HepG2 (cell line): ENCODE measurements at regions not wholly inside any gene's neighbourhood (a gene's known extent, or its start where the extent isn't known, plus 50 kb on each side); places are given as distances from the start of the nearest gene placed in this dataset.

Experiments
- ATAC-seq: fragments of 200-7000 bp; cut with Tn5 transposase; 3 replicates; pipeline ENCODE4 v1.9.1; 2020; ENCODE audit warnings: mild to moderate bottlenecking, moderate library complexity
- BruUV-seq: library from RNA; stranded (reverse); fragments of 400-500 nt; replicated peaks from 2 replicates; lab custom pipeline; 2021; lab: Mats Ljungman, UMichigan
- CTCF ChIA-PET: fragments of 300-600 bp; formaldehyde crosslinking; extraction: SDS; loops from one replicate; lab custom pipeline; 2021; ENCODE audit warnings: low total read pairs, inconsistent platforms, low intra/inter-chr PET ratio; lab: Yijun Ruan, JAX
- POLR2A ChIA-PET: fragments of 350-600 bp; sonication (Branson Sonifier 250); formaldehyde crosslinking; loops from one replicate; lab custom pipeline; 2020; ENCODE audit warnings: antibody characterized with exemption, inconsistent platforms; lab: Yijun Ruan, JAX
- DNase-seq: peaks from one replicate; pipeline ENCODE4 v3.0.0-alpha.2; 2015; ENCODE audit warnings: low spot score
- FAIRE-seq: peaks from 3 replicates; lab custom pipeline; 2011; peaks lifted over from hg19 to GRCh38; lab: Jason Lieb, UNC
- H2AFZ ChIP-seq: one replicate; pipeline ENCODE4 v1.6.1; 2011; ENCODE audit warnings: low read length, inconsistent platforms
- H3K27ac ChIP-seq: fragments of 300-600 bp; 3 replicates; pipeline ENCODE4 v1.8.0; 2011; ENCODE audit warnings: mixed run types, mild to moderate bottlenecking, mixed read lengths, low read length, inconsistent platforms; ENCODE audit not compliant: insufficient read depth; ENCODE audit errors: extremely low read length
- H3K27me3 ChIP-seq, 2 experiments: fragments of 200-600 bp in 1 of 2; 2 replicates in 1 of 2; 3 replicates in 1 of 2; pipeline versions ENCODE4 v1.6.0 to v1.8.0; 2011; ENCODE audit warnings: low read length in 2 of 2, mild to moderate bottlenecking in 2 of 2, moderate library complexity in 2 of 2, inconsistent platforms in 1 of 2; ENCODE audit not compliant: insufficient read depth in 2 of 2, control insufficient read depth in 1 of 2
- H3K36me3 ChIP-seq, 2 experiments: fragments of 200-600 bp in 1 of 2; replicated peaks in 1 of 2; 2 replicates in 1 of 2; 3 replicates in 1 of 2; pipeline versions ENCODE4 v1.5.1 to v1.8.0; 2011; ENCODE audit warnings: low read length in 2 of 2, inconsistent platforms in 1 of 2; ENCODE audit not compliant: insufficient read depth in 2 of 2, control insufficient read depth in 1 of 2
- H3K4me1 ChIP-seq: 2 replicates; pipeline ENCODE4 v1.5.1; 2012; ENCODE audit warnings: low read length, inconsistent platforms; ENCODE audit not compliant: insufficient read depth
- H3K4me2 ChIP-seq: 2 replicates; pipeline ENCODE4 v1.6.0; 2011; ENCODE audit warnings: low read depth, low read length, inconsistent platforms
- H3K4me3 ChIP-seq, 3 experiments: fragments of 200-600 bp in 1 of 3; sonication (generic), shearing (Covaris generic) in 1 of 3; replicated peaks in 1 of 3; 2 replicates each; pipeline ENCODE4 v1.5.1; 2011 to 2016; ENCODE audit warnings: low read length in 3 of 3, inconsistent platforms in 2 of 3, low read depth in 2 of 3, mild to moderate bottlenecking in 2 of 3, control low read depth in 1 of 3, mixed read lengths in 1 of 3; ENCODE audit not compliant: insufficient read depth in 1 of 3
- H3K79me2 ChIP-seq: one replicate; pipeline ENCODE4 v1.6.1; 2011; ENCODE audit warnings: low read length, inconsistent platforms; ENCODE audit not compliant: insufficient read depth
- H3K9ac ChIP-seq: 2 replicates; pipeline ENCODE4 v1.6.0; 2011; ENCODE audit warnings: mild to moderate bottlenecking, low read depth, low read length, inconsistent platforms; ENCODE audit not compliant: insufficient read depth
- H3K9me3 ChIP-seq: 2 replicates; pipeline ENCODE4 v1.5.1; 2012; ENCODE audit warnings: mild to moderate bottlenecking, low read length
- H4K20me1 ChIP-seq: 2 replicates; pipeline ENCODE4 v1.6.0; 2011; ENCODE audit warnings: inconsistent platforms, mild to moderate bottlenecking, low read length, moderate library complexity; ENCODE audit not compliant: insufficient read depth
- CAMTA2 ChIP-seq: sonication (generic); formaldehyde crosslinking; IDR thresholded peaks from 2 replicates; pipeline ENCODE4 v1.4.0; 2020; ENCODE audit warnings: mild to moderate bottlenecking, missing genetic modification reagents, borderline replicate concordance
- GMEB2 ChIP-seq: IDR thresholded peaks from 2 replicates; pipeline ENCODE4 v1.6.1; 2016; ENCODE audit warnings: missing biosample characterization, missing genetic modification reagents, low read depth
- HOXA5 ChIP-seq: sonication (generic); formaldehyde crosslinking; IDR thresholded peaks from 2 replicates; pipeline ENCODE4 v1.4.0; 2020; ENCODE audit warnings: missing genetic modification reagents
- IKZF4 ChIP-seq: sonication (generic); formaldehyde crosslinking; IDR thresholded peaks from 2 replicates; pipeline ENCODE4 v1.5.1; 2020; ENCODE audit warnings: borderline replicate concordance, mild to moderate bottlenecking, low read depth, missing genetic modification reagents; ENCODE audit errors: not compliant biosample characterization
- NR2C2 ChIP-seq: sonication (generic); formaldehyde crosslinking; IDR thresholded peaks from 2 replicates; pipeline ENCODE4 v1.4.0; 2020; ENCODE audit warnings: missing genetic modification reagents, mild to moderate bottlenecking, moderate library complexity, borderline replicate concordance
- SALL1 ChIP-seq: sonication (generic); formaldehyde crosslinking; IDR thresholded peaks from 2 replicates; pipeline ENCODE4 v1.8.0; 2022; ENCODE audit warnings: mild to moderate bottlenecking, missing genetic modification reagents
- U2AF1 ChIP-seq: fragments of 200-400 bp; formaldehyde crosslinking; optimal IDR thresholded peaks from 2 replicates; pipeline ENCODE3; 2017; ENCODE audit warnings: mild to moderate bottlenecking, low read depth, low read length
- ZNF367 ChIP-seq: sonication (generic); formaldehyde crosslinking; IDR thresholded peaks from 2 replicates; pipeline ENCODE4 v1.4.0; 2020; ENCODE audit warnings: missing genetic modification reagents, borderline replicate concordance
- ZNF776 ChIP-seq: sonication (generic); formaldehyde crosslinking; IDR thresholded peaks from 2 replicates; pipeline ENCODE4 v1.4.0; 2020; ENCODE audit warnings: mild to moderate bottlenecking, missing genetic modification reagents
- ZSCAN29 ChIP-seq: sonication (generic); formaldehyde crosslinking; conservative IDR thresholded peaks from 2 replicates; pipeline ENCODE4 v1.4.0; 2020; ENCODE audit warnings: mild to moderate bottlenecking, missing genetic modification reagents
- WGBS: methylation state at CpG from one replicate; pipeline ENCODE4 v1.1.6; 2017; ENCODE audit warnings: low lambda C conversion rate; 5-methylcytosine and 5-hydroxymethylcytosine counted together
- in situ Hi-C: cut with HindIII; loops from 2 replicates; pipeline ENCODE4 v1.10.0; 2017; ENCODE audit warnings: low pct_unique_long_range_greater_than_20kb; ENCODE audit not compliant: extremely low pct_ligation_motif_present
- intact Hi-C: fragments of 100-400 bp; cut with micrococcal nuclease; formaldehyde crosslinking; loops from one replicate; pipeline ENCODE4 v1.10.0; 2022; ENCODE audit not compliant: unreplicated experiment

- ChIA-PET CTCF (no interaction called here), POLR2A (no interaction called here)
- ATAC-seq, result no peak
- no peak for DNase-seq
- Histone ChIP-seq H2AFZ (no peak overlapping the region), H3K79me2 (no peaks in the 10 kb centered on the region), H4K20me1 (no peaks in the 10 kb centered on the region), H3K27me3 (no peaks in the 10 kb centered on the region), H3K9me3 (no peaks in the 10 kb centered on the region), H3K36me3 (no peaks in the 10 kb centered on the region), H3K9ac (no peak overlapping the region), H3K27ac (no peak overlapping the region), H3K4me1 (peaks cover 14% of the 10 kb centered on the region), H3K4me3 (no peak overlapping the region), H3K4me2 (no peak overlapping the region)
- BruUV-seq, result no TSS peak
- intact Hi-C loops (no loop called here), in situ Hi-C loops (no loop called here)
- TF ChIP-seq ZNF367 (CRISPR knock-in tag) (no peak), CAMTA2 (no peak), ZNF776 (CRISPR knock-in tag) (no peak), HOXA5 (CRISPR knock-in tag) (no peak), NR2C2 (CRISPR knock-in tag) (no peak), GMEB2 (CRISPR knock-in tag) (no peak), ZSCAN29 (CRISPR knock-in tag) (no peak), IKZF4 (CRISPR knock-in tag) (no peak), U2AF1 (no peak), SALL1 (no peak)
- 84% methylated on average over 9 of the region's 9 CpGs for WGBS
- FAIRE-seq, result no peak
Observed at GRCh38 chr5:38071831-38072694, 186.3 kb upstream of the EGFLAM start.
